ENCODE measurements at regions not wholly inside any gene's neighbourhood (a gene's known extent, or its start where the extent isn't known, plus 50 kb on each side); places are given as distances from the start of the nearest gene placed in this dataset.

- H2AFZ ChIP-seq (ENCODE audit: low read length), result no peak overlapping the region
- H4K20me1 ChIP-seq (replicated peaks in 1 of 2; ENCODE audit: control insufficient read depth in 1 of 2, insufficient read depth in 2 of 2, low read length in 2 of 2), result no peaks in the 10 kb centered on the region
- no peaks in the 10 kb centered on the region for H3K79me1 ChIP-seq (ENCODE audit: low read depth, low read length)
- H3K9ac ChIP-seq (replicated peaks in 1 of 4; ENCODE audit: extremely low read depth in 1 of 4, low read depth in 3 of 4, low read length in 3 of 4), result no peak overlapping the region
- ChIA-PET CTCF (ENCODE audit: partially characterized antibody) (interaction anchor here (0.7 to 3.0 kb wide), 5 partner anchors 21 to 664 kb away, joined by 3 to 13 read pairs (median 3); no protein-coding TSS in a partner anchor), POLR2A (ENCODE audit: partially characterized antibody) (no interaction called here)
- no peak overlapping the region for H2BK120ac ChIP-seq (replicated peaks; ENCODE audit: low read depth, low read length)
- no peak for FAIRE-seq
- H3K36me3 ChIP-seq (ENCODE audit: control insufficient read depth in 2 of 4, insufficient read depth in 4 of 4, low read length in 3 of 4), result no peaks in the 10 kb centered on the region
- H3K4me1 ChIP-seq (replicated peaks in 1 of 4; ENCODE audit: control insufficient read depth in 3 of 4, insufficient read depth in 4 of 4, low read length in 3 of 4), result no peaks in the 10 kb centered on the region
- TF ChIP-seq TEAD4 (IDR thresholded peaks at IDR 0.05; ENCODE audit: low read depth, low read length) (no peak), BCL11A (IDR thresholded peaks at IDR 0.05; ENCODE audit: low read depth in 2 of 2, low read length in 2 of 2) (no peak), TAF1 (IDR thresholded peaks at IDR 0.05; ENCODE audit: low read depth, low read length) (no peak), JUN (IDR thresholded peaks at IDR 0.05; ENCODE audit: low read depth, low read length) (no peak), CTCF (IDR thresholded peaks at IDR 0.05; ENCODE audit: control extremely low read depth in 1 of 3, insufficient read depth in 1 of 3, low read depth in 1 of 3, low read length in 3 of 3) (no peak), CHD2 (IDR thresholded peaks at IDR 0.05; ENCODE audit: low read length) (no peak)
- H3K79me2 ChIP-seq (ENCODE audit: control insufficient read depth in 1 of 2, insufficient read depth in 2 of 2, low read length in 2 of 2), result no peaks in the 10 kb centered on the region
- H4K91ac ChIP-seq (replicated peaks; ENCODE audit: insufficient read length, low read length), result no peak overlapping the region
- no peak overlapping the region for H3K14ac ChIP-seq (ENCODE audit: insufficient read length)
- no peak overlapping the region for H3K4me2 ChIP-seq (ENCODE audit: insufficient read depth in 1 of 2, low read depth in 2 of 2, low read length in 2 of 2)
- H3K23ac ChIP-seq (ENCODE audit: insufficient read length), result no peak overlapping the region
- H3K4me3 ChIP-seq (ENCODE audit: extremely low read depth in 1 of 4, insufficient read depth in 2 of 4, low read depth in 3 of 4, low read length in 4 of 4), result no peak overlapping the region
- H2BK5ac ChIP-seq (ENCODE audit: low read depth, low read length), result no peak overlapping the region
- no peak overlapping the region for H2BK15ac ChIP-seq (ENCODE audit: low read length)
- H4K8ac ChIP-seq (ENCODE audit: extremely low read depth, insufficient read depth, low read length), result no peak overlapping the region
- H3K56ac ChIP-seq (replicated peaks; ENCODE audit: insufficient read length, low read depth, low read length), result no peak overlapping the region
- H2AK5ac ChIP-seq (ENCODE audit: low read depth, low read length), result no peak overlapping the region
- DNase-seq (ENCODE audit: low read depth in 1 of 2, low spot score in 2 of 2), result no peak
- H4K5ac ChIP-seq (ENCODE audit: insufficient read length, low read depth, low read length), result no peak overlapping the region
- no peak overlapping the region for H2BK20ac ChIP-seq (ENCODE audit: low read length)
- H2BK12ac ChIP-seq (ENCODE audit: low read depth, low read length), result no peak overlapping the region
- H3K4ac ChIP-seq (replicated peaks; ENCODE audit: insufficient read length, low read depth, low read length), result no peak overlapping the region
- no peak overlapping the region for H3K18ac ChIP-seq (ENCODE audit: extremely low read depth, low read length)
- H3K27me3 ChIP-seq (replicated peaks in 1 of 4; ENCODE audit: control insufficient read depth in 3 of 4, extremely low read depth in 1 of 4, insufficient read depth in 3 of 4, low read length in 3 of 4), result no peaks in the 10 kb centered on the region
- no peak overlapping the region for H3K27ac ChIP-seq (ENCODE audit: low read depth, low read length)
- no peaks in the 10 kb centered on the region for H3K23me2 ChIP-seq (ENCODE audit: low read depth, low read length)
- 95% methylated on average over 4 of the region's 4 CpGs; no CpG with 5 or more reads in 1 of the 2 experiments for WGBS, 2 experiments (ENCODE audit: extremely low coverage in 1 of 2, insufficient coverage in 1 of 2, insufficient read length in 1 of 2, insufficient replicate concordance in 2 of 2, low coverage in 1 of 2, low lambda C conversion rate in 2 of 2, missing lambda C conversion rate in 1 of 2)
- no peaks in the 10 kb centered on the region for H3K9me3 ChIP-seq (ENCODE audit: insufficient read depth in 2 of 2, low read depth in 1 of 2, low read length in 1 of 2)
Observed at GRCh38 chr1:172766462-172766861, 107.6 kb downstream of the FASLG start.

Measured in H1 (cell line).